A549 (cell line): ENCODE measurements at regions not wholly inside any gene's neighbourhood (a gene's known extent, or its start where the extent isn't known, plus 50 kb on each side); places are given as distances from the start of the nearest gene placed in this dataset.

Experiments used
- JUN ChIP-seq, 2 experiments: fragments of >200 bp; sonication (Bioruptor Twin); formaldehyde crosslinking; IDR thresholded peaks; 2 replicates in 1 of 2; 3 replicates in 1 of 2; pipeline ENCODE4 v1.6.1; 2016 to 2017
- JUNB ChIP-seq: fragments of >200 bp; sonication (Bioruptor Twin); formaldehyde crosslinking; IDR thresholded peaks from 2 replicates; pipeline ENCODE4 v1.6.1; 2016
- PHF8 ChIP-seq: fragments of 200-600 bp; sonication (generic); IDR thresholded peaks from 2 replicates; pipeline ENCODE4 v1.6.1; 2016; ENCODE audit warnings: low read depth, mild to moderate bottlenecking, antibody characterized with exemption, moderate library complexity, borderline replicate concordance
- POLR2A ChIP-seq: IDR thresholded peaks from 2 replicates; pipeline ENCODE4 v1.6.1; 2012; ENCODE audit warnings: mild to moderate bottlenecking, low read length
- SMC3 ChIP-seq: fragments of >200 bp; sonication (Bioruptor Twin); formaldehyde crosslinking; IDR thresholded peaks from 3 replicates; pipeline ENCODE4 v1.6.1; 2018; ENCODE audit warnings: inconsistent platforms
- TFCP2L1 ChIP-seq: fragments of 250-450 bp; sonication (Bioruptor Pico); IDR thresholded peaks from 2 replicates; pipeline ENCODE4 v1.5.0; 2021; ENCODE audit warnings: mild to moderate bottlenecking
- TF ChIP-seq, protein P1 (sequence below): fragments of >200 bp; sonication (Bioruptor Twin); formaldehyde crosslinking; IDR thresholded peaks from 3 replicates; pipeline ENCODE4 v1.5.1; 2016

GRCh38 chr21:14675774-14676530 lies 129.8 kb upstream of the SAMSN1 start:
- TF ChIP-seq, protein P1, sequence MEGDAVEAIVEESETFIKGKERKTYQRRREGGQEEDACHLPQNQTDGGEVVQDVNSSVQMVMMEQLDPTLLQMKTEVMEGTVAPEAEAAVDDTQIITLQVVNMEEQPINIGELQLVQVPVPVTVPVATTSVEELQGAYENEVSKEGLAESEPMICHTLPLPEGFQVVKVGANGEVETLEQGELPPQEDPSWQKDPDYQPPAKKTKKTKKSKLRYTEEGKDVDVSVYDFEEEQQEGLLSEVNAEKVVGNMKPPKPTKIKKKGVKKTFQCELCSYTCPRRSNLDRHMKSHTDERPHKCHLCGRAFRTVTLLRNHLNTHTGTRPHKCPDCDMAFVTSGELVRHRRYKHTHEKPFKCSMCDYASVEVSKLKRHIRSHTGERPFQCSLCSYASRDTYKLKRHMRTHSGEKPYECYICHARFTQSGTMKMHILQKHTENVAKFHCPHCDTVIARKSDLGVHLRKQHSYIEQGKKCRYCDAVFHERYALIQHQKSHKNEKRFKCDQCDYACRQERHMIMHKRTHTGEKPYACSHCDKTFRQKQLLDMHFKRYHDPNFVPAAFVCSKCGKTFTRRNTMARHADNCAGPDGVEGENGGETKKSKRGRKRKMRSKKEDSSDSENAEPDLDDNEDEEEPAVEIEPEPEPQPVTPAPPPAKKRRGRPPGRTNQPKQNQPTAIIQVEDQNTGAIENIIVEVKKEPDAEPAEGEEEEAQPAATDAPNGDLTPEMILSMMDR = no peak
- TF ChIP-seq TFCP2L1 (no peak), SMC3 (no peak), POLR2A (no peak), PHF8 (no peak), JUN (IDR thresholded peaks at IDR 0.05) (no peak), JUNB (no peak)
